GM12891 (cell line): ENCODE measurements at regions not wholly inside any gene's neighbourhood (a gene's known extent, or its start where the extent isn't known, plus 50 kb on each side); places are given as distances from the start of the nearest gene placed in this dataset.

ENCODE experiments used
- POLR2A ChIP-seq: IDR thresholded peaks from 2 replicates; pipeline ENCODE4 v1.6.1; 2011; ENCODE audit warnings: low read depth, low read length, control low read depth
- POLR2AphosphoS5 ChIP-seq: IDR thresholded peaks from 2 replicates; pipeline ENCODE4 v1.6.1; 2011; ENCODE audit warnings: low read depth, low read length, control low read depth
- SPI1 ChIP-seq: IDR thresholded peaks from 2 replicates; pipeline ENCODE4 v1.6.1; 2011; ENCODE audit warnings: low read depth, low read length, control low read depth
- TAF1 ChIP-seq: IDR thresholded peaks from 2 replicates; pipeline ENCODE4 v1.6.1; 2011; ENCODE audit warnings: low read depth, low read length, control low read depth

- TF ChIP-seq POLR2A: no peak
- TF ChIP-seq POLR2AphosphoS5: no peak
- no peak for TF ChIP-seq TAF1
- TF ChIP-seq SPI1: no peak
These were observed 98.7 kb upstream of the TLL1 start for GRCh38 chr4:165774326-165774725.
